ENCODE measurements at regions not wholly inside any gene's neighbourhood (a gene's known extent, or its start where the extent isn't known, plus 50 kb on each side); places are given as distances from the start of the nearest gene placed in this dataset.

DNA sequence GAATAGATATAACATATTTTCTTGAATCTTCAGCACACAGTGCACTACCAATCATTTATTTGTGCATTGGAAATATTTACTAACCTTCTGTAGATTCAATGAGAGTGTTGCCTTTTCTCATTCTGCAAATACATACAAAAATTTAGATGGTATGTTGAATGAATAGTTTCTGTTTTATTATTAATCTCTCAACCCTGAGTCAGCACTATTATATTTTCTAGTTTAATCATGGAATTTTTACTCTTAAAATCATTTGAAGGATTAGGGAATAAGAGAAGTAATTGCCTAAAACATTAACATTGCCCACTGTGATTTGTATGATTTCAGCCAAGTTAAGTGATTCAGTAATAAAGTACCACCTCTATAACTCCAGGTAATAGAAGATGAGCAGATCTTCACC lies 370.2 kb upstream of the CDH7 start:
- no peak overlapping the region for H3K56ac ChIP-seq (ENCODE audit: insufficient read length, low read depth, low read length)
- H4K91ac ChIP-seq (ENCODE audit: insufficient read length, low read depth, low read length), result no peak overlapping the region
- H4K8ac ChIP-seq (replicated peaks; ENCODE audit: insufficient read length, low read depth, low read length), result no peak overlapping the region
- no peak overlapping the region for H3K4ac ChIP-seq (ENCODE audit: low read depth, low read length)
- no peak overlapping the region for H2BK5ac ChIP-seq (ENCODE audit: insufficient read length, low read length)
- H2BK15ac ChIP-seq (ENCODE audit: low read depth, low read length), result no peak overlapping the region
- H3K4me1 ChIP-seq (ENCODE audit: insufficient read depth, low read length), result no peaks in the 10 kb centered on the region
- H3K9ac ChIP-seq (ENCODE audit: extremely low read depth, insufficient read length, low read length), result no peak overlapping the region
- no peak overlapping the region for H3T11ph ChIP-seq (ENCODE audit: low read length)
- no peaks in the 10 kb centered on the region for H3K79me2 ChIP-seq (ENCODE audit: insufficient read depth, low read length)
- H3K27ac ChIP-seq (ENCODE audit: insufficient read length, low read depth, low read length), result no peak overlapping the region
- H2BK20ac ChIP-seq (ENCODE audit: low read depth, low read length, poor library complexity, severe bottlenecking), result no peak overlapping the region
- H3K23me2 ChIP-seq (ENCODE audit: insufficient read length, low read depth, low read length, poor library complexity, severe bottlenecking), result no peaks in the 10 kb centered on the region
- H4K5ac ChIP-seq (ENCODE audit: insufficient read length, low read depth, low read length), result no peak overlapping the region
- no peak overlapping the region for H3K4me2 ChIP-seq (ENCODE audit: insufficient read depth, insufficient read length, low read length)
- H4K20me1 ChIP-seq (ENCODE audit: control insufficient read depth, insufficient read depth, insufficient read length), result no peaks in the 10 kb centered on the region
- H3K14ac ChIP-seq (ENCODE audit: insufficient read depth, low read length), result no peak overlapping the region
- TF ChIP-seq, protein P1, sequence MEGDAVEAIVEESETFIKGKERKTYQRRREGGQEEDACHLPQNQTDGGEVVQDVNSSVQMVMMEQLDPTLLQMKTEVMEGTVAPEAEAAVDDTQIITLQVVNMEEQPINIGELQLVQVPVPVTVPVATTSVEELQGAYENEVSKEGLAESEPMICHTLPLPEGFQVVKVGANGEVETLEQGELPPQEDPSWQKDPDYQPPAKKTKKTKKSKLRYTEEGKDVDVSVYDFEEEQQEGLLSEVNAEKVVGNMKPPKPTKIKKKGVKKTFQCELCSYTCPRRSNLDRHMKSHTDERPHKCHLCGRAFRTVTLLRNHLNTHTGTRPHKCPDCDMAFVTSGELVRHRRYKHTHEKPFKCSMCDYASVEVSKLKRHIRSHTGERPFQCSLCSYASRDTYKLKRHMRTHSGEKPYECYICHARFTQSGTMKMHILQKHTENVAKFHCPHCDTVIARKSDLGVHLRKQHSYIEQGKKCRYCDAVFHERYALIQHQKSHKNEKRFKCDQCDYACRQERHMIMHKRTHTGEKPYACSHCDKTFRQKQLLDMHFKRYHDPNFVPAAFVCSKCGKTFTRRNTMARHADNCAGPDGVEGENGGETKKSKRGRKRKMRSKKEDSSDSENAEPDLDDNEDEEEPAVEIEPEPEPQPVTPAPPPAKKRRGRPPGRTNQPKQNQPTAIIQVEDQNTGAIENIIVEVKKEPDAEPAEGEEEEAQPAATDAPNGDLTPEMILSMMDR (conservative IDR thresholded peaks at IDR 0.05), result no peak
- H3K9me3 ChIP-seq (ENCODE audit: control insufficient read depth, low read depth, low read length), result no peaks in the 10 kb centered on the region
- Mint-ChIP-seq H3K27me3 (ENCODE audit: low read depth) (no peaks in the 10 kb centered on the region), H3K4me1 (no peaks in the 10 kb centered on the region), H3K9me3 (peaks cover 7 to 15% of the 10 kb centered on the region in 2 experiments), H3K36me3 (ENCODE audit: insufficient read depth in 1 of 3, low read depth in 3 of 3) (peaks cover 0 to 18% (median 8%) of the 10 kb centered on the region in 3 experiments; a peak in 5 of 7 replicates), H3K27ac (no peak overlapping the region), H3K4me3 (no peak overlapping the region)
- no peaks in the 10 kb centered on the region for H3K27me3 ChIP-seq (ENCODE audit: insufficient read depth, low read length)
- H3K18ac ChIP-seq (ENCODE audit: insufficient read length, low read depth, low read length), result no peak overlapping the region
- no peak overlapping the region for H2AK5ac ChIP-seq (ENCODE audit: insufficient read length, low read length)
- no peak for DNase-seq
- no peaks in the 10 kb centered on the region for H3K79me1 ChIP-seq (ENCODE audit: insufficient read depth, low read depth, low read length, poor library complexity, severe bottlenecking)
- no peak overlapping the region for H2BK12ac ChIP-seq (ENCODE audit: insufficient read length, low read depth, low read length)
- H3K23ac ChIP-seq (ENCODE audit: insufficient read length, low read depth, low read length), result no peak overlapping the region
- no peak overlapping the region for H2AFZ ChIP-seq (ENCODE audit: low read length)
- H2BK120ac ChIP-seq (ENCODE audit: low read depth, low read length, poor library complexity, severe bottlenecking), result no peak overlapping the region
